GM19397 (cell line): ENCODE measurements at regions not wholly inside any gene's neighbourhood (a gene's known extent, or its start where the extent isn't known, plus 50 kb on each side); places are given as distances from the start of the nearest gene placed in this dataset.

Experiments
- ATAC-seq: cut with Tn5 transposase; IDR thresholded peaks from one replicate; pipeline ENCODE4 v1.9.1; 2021; ENCODE audit warnings: mild to moderate bottlenecking, moderate library complexity; ENCODE audit not compliant: unreplicated experiment

DNA sequence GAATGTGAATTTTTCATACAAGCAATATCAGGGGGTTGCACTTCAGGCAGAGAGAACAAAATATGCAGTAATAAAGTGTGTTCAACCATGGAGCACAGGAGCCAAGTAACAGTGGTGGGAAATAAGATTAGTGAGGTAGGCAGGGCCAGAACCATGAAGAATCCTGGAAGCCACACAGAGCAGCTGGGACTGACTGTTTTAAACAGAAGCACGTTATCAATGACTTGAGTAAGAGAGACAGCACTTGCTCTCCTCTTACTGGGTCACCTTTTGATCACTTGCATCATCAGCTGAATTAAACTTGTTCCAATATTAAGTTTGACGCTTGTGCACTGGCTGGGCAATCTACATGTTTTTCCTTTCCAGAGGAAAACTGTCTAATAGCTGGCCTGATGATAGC lies 238.5 kb downstream of the TBX18 start:
- no peak for ATAC-seq

DNA sequence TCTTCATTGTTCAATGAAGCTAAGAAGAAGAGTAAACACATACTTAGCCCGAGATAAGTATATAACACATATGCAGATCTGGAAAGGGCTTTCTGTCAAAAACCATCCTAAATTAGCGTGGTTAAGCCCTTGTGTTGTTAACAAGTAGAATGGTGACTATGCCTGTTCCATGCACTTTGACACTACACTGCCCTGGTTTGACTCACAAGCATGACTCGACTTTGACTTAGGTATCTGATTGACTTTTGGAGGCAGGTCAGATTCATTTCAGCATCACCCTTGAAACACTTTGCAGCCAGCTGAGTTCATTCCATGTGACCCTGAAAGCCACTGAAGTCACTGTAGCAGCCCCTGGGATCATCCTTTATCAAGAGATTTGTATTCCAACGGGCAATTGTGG lies 239.8 kb downstream of the TBX18 start:
- no peak for ATAC-seq

DNA sequence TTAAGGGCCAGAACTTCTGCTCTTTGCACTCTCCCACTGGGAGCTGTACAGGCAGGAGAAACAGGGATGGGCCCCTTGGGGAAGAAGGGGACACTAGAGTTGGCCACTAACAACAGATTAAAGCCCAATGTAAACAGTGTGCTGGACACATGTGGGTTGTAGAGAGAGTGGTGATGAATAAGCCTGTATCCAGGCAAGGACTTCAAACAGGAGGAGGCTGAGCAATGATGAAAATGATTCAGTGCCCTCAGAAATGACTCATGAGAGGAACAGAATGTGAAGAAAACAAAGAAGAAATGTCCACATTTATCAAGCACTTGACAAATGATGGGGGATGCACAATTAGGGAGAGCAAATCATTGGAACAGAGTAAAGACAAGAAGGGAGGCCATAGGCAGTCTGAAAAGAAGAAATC lies 242.3 kb downstream of the TBX18 start:
- no peak for ATAC-seq

DNA sequence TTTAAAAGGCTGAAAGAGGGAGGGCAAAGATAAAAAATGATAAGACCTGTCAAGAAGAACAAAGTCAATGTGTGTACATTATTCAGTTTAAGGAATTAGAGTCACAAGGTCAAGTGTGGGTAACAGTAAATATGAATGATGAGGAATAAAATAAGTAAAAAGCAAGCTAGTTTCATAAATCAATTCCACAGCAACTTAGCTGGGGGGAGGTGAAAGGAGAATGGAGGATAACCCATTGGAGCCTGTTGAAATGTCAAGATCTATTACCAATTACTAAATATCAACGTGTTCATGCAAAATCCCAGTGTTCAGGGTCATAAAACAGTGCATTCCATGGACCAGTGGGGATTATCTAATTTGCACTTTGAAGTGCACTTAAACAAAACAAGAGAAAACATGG lies 242.9 kb downstream of the TBX18 start:
- ATAC-seq, result no peak

DNA sequence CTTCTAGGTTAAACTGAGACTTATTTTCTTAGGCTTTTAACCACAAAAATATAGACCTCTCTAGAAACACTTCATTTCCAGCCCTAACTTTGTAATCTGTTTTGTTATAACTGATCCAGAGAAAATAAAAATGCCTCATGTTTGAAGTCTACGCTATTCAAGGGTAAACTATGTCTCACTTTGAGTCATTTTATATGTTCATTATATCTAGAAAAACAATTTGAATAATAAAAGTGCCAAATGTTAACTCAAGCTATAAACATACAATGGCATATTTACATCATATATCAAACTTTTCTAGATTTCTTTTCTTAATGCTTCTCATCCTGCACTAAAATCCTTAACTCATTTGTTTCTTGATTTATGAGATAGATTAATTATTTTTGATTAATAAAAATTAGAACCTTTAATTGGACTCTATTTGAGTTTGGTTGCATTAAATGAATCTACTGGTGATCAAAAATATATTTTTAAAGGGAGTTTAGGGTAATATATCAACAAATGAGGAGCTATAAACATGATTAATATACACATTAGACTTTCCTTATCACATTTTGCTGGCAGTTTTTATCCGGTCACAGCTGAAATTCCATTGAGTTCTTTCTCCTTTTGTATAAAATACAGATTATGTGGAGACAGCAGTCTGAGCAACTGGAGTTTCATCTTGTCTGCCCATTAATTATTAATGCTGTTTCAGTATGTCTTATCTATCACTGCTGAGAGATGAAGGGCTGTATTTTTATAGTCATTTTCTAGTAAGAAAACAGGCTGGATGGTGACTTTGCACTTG lies 246.5 kb downstream of the TBX18 start:
- no peak for ATAC-seq

DNA sequence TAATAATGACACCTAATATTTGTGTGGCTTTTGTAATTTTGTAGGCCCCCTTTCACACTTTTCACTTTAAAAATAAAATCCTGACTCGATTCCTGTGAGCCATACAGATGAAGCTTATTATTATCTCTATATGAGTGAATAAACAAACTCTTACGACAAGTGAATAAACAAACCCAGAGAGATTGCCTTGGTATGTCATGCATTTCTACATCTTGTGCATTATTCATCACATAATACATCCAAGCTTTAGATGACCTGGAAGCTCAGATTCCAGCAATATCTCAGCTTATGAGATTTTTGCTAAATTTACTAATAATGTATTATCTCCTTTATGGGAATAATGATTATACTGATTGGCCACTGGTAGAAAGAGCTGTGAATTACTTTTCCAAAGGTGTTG lies 248.2 kb downstream of the TBX18 start:
- no peak for ATAC-seq

DNA sequence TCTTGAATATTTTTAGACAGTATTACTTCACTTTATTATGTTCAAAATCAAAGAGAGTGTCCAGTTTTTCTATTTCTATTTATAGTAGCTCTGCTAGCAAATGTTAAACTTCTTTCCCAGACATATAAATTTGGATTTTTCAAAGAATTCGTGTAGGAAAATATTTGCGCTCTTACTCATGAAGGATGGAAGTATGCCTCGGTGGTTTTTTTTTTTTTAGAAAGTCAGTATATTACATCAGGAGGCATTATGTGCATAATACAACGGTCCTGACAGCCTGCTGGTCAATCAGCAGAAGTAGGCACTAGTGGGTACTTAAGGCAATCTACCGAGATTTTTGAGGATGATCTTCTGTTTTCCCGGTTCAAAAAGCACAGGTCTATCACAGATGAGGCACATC lies 249.3 kb downstream of the TBX18 start:
- no peak for ATAC-seq

DNA sequence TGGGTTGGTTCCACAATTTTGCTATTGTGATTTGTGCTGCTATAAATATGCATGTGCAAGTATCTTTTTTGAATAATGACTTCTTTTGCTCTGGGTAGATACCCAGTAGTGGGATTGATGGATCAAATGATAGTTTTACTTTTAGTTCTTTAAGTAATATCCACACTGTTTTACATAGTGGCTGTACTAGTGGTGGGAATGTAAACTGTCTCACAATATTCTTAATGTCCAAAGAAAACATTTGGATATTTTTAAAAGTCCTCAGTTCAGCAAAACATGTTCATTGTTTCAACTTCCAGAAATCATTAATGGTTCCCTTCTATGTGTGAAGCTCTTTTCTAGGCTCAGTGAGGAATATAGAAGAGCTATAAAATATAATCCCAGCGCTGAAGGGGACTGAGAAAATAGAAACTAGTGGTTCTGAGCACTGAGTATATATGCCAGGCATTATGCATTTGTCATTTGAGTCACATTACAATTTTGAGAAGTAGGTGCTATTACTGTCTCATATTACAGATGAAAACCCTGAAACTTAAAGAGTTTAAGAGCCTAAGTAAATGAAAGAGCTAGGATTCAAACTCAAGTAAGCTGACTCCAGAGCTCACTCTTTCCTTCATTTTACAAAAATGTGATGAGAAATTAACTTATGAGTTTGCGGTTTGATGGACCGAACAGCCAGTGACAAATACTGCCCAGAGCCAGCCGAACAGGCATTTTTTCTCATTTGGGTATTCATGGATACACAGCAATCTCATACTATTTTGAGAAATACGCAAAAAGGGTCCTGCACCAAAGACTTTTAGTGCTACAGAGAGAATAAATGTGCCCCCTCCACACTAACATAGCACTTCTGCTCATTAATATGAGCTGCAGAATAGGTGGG lies 250.1 kb downstream of the TBX18 start:
- ATAC-seq, result no peak

DNA sequence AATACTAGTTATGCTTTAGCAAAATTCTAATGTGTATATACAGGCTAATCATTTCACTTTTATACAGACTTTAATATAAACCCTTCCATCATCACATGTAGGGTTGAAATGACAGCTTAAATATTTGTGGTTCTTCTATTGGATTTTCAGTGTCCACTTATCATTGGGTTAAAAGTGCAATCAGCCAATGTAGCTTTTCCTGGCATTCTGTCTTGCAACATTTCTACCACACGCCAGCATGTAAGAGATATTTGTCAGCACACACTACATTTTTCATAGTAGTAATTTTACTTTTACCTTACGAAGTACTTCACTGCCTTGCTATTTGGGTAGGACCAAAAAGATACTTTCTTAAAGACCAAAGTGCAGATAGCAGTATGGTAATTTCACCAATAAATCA lies 252.0 kb downstream of the TBX18 start:
- no peak for ATAC-seq

DNA sequence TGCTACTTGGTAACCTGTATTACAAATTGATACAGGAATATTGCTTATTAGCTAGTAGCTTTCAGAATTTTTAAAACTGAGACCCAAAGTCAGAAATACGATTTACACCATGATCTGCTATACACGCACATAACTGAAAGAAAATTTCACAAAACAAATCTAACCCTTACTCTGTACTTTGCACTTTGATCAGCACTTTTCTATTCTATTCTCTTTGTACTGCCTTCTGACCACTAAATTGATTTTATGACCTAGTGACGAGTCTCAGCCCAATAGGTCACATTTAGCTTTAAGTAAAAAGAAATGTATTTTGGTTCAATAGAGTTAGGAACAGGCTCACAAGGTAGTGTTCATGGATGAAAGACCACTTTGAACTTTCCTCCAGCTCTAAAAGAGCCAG lies 252.5 kb downstream of the TBX18 start:
- no peak for ATAC-seq

DNA sequence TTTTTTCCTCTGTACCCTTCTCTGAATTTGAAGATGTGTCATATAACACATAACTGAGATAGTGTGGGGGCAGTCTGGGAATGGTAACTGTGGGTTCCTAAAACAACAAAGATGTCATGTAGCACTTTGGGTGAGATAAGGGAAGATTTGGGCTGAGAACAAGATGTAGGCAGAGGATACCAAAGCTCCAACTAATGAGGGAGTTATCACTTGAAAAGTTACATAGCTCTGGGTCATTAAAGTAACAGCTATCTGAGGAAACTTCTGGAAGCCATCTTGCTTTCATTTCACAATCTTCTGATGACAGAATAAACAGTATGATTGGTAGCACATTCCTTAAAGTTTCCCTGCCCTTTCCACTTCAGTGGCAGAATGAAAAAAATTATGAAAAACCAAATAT lies 255.4 kb downstream of the TBX18 start:
- ATAC-seq, result no peak

DNA sequence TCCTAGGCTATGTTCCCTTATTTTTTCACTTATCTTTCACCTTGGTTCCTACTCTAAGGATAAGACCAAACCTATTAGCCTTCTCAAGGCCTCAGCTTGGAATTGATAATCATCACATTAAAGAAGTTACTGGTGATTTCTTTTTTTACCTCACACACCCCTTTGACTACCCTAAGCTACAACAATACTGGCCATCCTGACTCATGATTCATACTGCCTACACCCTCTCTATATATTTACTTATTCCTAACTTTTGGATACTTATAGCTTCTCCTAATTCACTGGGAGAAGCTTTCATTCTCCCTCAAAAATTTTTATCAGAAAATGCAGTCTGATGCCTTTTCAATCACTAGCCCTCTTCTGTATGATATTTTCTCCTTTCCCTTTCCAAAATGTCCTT lies 256.1 kb downstream of the TBX18 start:
- ATAC-seq, result no peak

DNA sequence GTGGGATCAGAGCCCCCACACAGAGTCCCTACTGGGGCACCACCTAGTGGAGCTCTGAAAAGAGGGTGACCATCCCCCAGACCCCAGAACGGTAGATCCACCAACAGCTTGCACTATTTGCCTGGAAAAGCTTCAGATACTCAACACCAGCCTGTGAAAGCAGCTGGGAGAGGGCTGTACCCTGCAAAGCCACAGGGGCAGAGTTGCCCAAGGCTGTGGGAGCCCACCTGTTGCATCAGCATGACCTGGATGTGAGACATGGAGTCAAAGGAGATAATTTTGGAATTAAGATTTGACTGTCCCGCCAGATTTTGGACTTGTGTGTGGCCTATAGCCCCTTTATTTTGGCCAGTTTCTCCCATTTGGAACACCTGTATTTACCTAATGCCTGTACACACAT lies 260.4 kb downstream of the TBX18 start:
- ATAC-seq, result no peak

DNA sequence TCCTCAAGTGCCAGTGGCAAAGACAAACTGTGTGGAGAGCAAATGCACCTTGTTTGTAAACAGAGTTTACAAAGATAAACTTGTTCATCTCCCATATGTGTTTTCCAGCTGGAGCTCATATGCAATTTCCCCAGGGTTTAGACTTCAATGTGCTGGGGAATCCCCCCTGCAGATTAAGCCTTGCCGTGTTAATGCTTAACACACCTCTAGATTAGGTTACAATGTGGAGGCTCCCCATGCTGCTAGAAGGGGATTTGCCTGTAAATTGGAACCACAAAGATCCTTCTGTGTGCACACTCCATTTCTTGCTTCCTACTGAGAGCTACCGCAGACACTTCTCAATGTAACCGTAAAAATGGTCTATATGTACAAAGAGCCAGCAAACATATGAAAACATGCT lies 263.1 kb downstream of the TBX18 start:
- ATAC-seq, result no peak

DNA sequence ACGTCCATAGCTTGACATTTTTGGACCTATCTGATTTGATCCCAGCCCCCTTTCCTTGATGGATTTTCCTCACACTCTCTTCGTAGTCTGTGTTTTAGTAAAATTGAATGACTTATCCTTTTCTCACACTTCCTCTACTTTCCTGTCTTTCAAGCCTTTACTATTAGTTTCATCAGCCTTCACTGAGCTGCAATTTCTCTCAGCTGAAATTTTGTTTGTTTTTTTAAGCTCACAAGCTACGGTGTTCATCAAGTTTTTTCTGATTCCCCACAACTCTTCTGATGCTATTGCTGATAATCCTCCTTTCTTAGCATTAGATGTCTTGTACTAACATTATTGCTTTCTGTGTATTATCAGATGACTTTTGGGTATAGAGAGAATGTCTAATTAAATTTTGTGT lies 263.7 kb downstream of the TBX18 start:
- ATAC-seq, result no peak

DNA sequence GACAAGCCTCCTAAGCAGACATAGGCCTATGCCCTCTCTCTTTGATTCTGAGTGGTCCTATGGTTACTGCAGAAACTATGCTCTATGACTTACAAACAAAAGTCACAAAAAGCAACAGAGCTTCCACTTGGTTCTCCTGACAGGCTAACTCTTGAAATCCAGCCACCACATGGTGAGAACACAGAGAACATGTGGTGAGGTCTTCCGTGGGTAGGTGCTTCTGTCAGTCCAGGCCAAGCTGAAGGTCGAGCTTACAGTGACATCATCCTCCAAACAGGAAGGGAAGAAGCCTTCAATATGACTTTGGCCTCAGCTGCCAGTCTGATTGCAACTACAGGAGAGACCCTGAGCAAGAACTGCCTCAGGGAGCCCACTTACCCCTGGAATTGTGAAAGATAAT lies 265.5 kb downstream of the TBX18 start:
- no peak for ATAC-seq

DNA sequence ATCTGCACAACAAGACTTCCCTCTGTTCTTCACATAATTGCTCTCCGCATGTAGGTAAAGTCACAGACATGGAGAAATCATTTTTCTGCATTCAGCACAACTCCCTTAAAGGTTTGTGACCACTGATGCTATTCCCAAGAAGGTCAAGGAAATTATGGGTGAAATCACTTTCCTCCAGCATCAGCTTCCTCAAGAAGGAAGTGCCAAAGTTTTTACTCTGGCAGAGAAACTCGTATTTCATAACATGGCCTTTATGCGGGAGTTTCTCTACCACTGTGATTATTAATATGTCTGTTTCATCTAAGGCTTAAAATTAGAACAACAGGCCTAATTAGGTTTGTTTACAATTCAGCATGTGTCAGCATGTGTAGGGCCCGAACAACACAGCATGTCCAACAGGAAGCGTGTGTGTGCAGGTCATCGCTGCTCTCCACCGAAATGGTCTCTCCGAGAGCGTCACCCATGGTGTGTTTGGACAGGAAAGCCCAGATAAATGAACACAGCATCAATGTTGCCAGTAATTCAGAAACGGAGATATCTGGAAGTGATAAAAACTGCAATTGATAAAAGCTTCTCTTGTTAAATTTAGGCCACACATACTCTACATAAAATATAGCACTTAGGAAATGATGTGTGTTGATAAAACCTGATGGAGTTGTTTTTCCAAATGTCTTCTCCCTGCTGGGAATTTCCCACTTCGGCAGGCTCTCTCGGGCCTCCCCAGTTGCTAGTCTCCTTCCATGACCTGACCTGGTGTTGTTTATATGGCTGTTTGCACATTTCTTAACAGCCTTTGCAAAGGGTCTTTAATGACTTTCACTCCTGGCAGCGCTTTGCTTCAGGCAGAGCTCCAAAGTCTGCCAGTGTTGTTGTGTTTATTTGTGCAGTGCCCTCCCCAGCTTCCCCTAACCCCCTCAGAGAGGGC lies 265.1 kb upstream of the CEP162 start:
- ATAC-seq, result no peak

DNA sequence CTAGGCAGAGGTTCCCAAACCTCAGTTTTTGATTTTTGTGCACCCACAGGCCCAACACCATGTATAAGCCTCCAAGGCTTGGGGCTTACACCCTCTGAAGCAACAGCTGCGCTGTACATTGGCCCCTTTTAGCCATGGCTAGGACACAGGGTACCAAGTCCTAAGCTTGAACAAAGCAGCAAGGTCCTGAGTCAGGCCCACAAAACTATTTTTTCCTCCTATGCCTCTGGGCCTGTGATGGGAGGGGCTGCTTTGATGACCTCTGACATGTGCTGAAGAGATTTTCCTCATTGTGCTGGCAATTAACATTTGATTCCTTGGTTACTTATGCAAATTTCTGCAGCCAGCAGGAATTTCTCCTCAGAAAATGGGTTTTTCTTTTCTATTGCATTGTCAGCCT lies 262.2 kb upstream of the CEP162 start:
- no peak for ATAC-seq

DNA sequence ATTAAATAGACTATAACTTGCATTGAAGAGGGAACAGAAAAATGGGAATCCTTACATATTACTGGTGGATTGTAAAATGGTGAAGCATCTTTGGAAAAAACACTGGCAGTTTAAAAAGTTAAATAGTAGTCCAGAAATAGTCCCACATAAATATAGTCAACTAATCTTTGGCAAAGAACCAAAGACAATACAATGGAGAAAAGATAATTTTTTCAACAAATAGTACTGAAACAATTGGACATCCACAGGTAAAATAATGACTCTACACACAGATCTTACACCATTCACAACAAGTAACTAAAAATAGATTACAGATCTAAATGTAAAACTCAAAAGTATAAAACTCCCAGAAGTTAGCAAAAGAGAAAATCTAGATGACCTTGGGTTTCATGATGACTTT lies 259.1 kb upstream of the CEP162 start:
- no peak for ATAC-seq

DNA sequence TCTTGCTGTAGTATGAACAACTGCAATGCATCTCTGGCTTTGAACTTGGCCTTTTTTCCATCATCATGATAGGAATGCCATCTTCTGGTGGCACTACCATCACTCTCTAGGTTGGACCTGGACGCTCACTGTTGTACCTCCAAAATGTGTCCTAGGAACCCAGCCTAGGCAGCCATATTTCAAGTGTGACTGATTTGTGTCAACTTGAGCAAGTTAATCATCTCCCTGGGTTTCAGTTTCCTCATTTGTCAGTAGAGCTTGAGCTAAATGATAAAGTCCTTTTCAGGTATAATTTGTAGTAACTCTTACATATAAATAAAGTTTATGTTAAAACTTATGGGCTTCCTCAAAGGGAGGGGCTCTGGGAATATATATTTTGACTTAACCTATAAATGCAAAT lies 241.7 kb upstream of the CEP162 start:
- no peak for ATAC-seq

DNA sequence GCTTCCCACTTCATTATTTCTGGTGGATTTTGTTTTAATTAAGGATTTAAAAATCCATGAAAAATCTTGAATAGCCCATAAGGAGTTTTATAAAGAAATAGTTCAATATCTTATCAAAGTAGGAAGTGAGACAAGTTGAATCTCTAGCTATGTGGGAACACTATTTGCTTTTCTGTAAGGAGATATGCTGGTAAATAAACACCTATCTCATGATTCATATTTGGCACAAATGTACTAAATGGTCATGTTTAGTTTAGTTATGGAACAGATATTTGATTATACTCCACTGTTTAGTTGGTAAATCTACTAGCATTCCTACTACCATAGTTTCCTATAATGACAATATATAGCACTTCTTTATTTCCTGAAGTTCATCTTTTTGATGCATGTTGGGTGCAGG lies 239.9 kb upstream of the CEP162 start:
- ATAC-seq, result no peak
